Right lobe of liver (tissue), 4 donors: ENCODE measurements at regions not wholly inside any gene's neighbourhood (a gene's known extent, or its start where the extent isn't known, plus 50 kb on each side); places are given as distances from the start of the nearest gene placed in this dataset.

Experiments
- CTCF ChIP-seq, 4 donors: fragments of 200-600 bp in 3 of 4; fragments of 450-650 bp in 1 of 4; IDR thresholded peaks; one replicate each; pipeline versions ENCODE4 v1.5.1 to v1.8.0; 2016 to 2022; ENCODE audit warnings: antibody characterized with exemption in 4 of 4, mild to moderate bottlenecking in 2 of 4
- POLR2A ChIP-seq: fragments of 450-650 bp; IDR thresholded peaks from one replicate; pipeline ENCODE4 v1.6.1; 2017; ENCODE audit warnings: antibody characterized with exemption, mild to moderate bottlenecking
- donor health status: DM: no; HTN: no; CAD: no.
- donor health status: DM: no; HTN: no; CAD: no.
- donor health status: DM: no; HTN: yes; CAD: no.

- TF ChIP-seq CTCF (IDR thresholded peaks at IDR 0.05) (no peak), POLR2A (no peak)
Observed at GRCh38 chr6:145087034-145087433, 648.3 kb downstream of the EPM2A start.
